ENCODE measurements at regions not wholly inside any gene's neighbourhood (a gene's known extent, or its start where the extent isn't known, plus 50 kb on each side); places are given as distances from the start of the nearest gene placed in this dataset.

DNA sequence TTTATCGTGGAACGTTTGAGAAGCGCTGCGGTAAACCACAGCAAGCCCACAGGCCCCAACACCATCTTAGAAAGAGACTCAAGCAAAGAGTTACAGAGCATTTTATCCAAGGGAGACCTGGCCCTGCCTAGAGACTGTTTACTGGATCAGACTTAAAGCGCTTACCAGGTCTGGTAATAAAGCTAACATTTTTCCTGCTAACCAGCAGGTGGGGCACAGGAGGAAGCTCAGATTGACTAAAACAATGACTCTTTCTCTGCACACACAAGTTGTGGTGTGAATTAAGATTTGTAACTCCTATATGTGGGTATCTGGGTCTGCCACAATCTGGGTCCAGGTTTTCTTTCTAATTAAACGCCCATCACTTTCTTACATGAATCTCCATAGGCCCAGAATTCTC is 136.5 kb upstream of the ETS2 start:
- H3K27me3 ChIP-seq (ENCODE audit: control insufficient read depth, insufficient read depth, low read length): peaks cover 31% of the 10 kb centered on the region

GRCh38 chr21:38670861-38671260 is 134.9 kb upstream of the ETS2 start:
- no peak for DNase-seq (ENCODE audit: low read depth in 2 of 2)
- Histone ChIP-seq H4K20me1 (ENCODE audit: control insufficient read depth, extremely low read depth, insufficient read depth, low read length) (no peaks in the 10 kb centered on the region), H3K36me3 (ENCODE audit: control insufficient read depth, insufficient read depth, low read length) (no peaks in the 10 kb centered on the region), H3K4me2 (ENCODE audit: extremely low read depth, insufficient read depth, low read length) (no peak overlapping the region), H3K9ac (ENCODE audit: insufficient read depth, low read length) (no peak overlapping the region), H3K9me3 (ENCODE audit: control insufficient read depth, insufficient read depth, low read depth, low read length) (no peaks in the 10 kb centered on the region), H3K4me1 (ENCODE audit: control insufficient read depth, extremely low read depth, insufficient read depth, low read length) (no peaks in the 10 kb centered on the region), H3K79me2 (ENCODE audit: control insufficient read depth, insufficient read depth, low read length) (no peaks in the 10 kb centered on the region), H3K4me3 (replicated peaks in 1 of 4; ENCODE audit: control extremely low read depth in 1 of 4, insufficient read depth in 1 of 4, low read depth in 3 of 4, low read length in 4 of 4) (no peak overlapping the region), H2AFZ (ENCODE audit: low read length) (no peak overlapping the region), H3K27ac (ENCODE audit: insufficient read depth, low read length) (no peak overlapping the region), H3K27me3 (ENCODE audit: control insufficient read depth, insufficient read depth, low read length) (peaks cover 27% of the 10 kb centered on the region)
- TF ChIP-seq, protein P1, sequence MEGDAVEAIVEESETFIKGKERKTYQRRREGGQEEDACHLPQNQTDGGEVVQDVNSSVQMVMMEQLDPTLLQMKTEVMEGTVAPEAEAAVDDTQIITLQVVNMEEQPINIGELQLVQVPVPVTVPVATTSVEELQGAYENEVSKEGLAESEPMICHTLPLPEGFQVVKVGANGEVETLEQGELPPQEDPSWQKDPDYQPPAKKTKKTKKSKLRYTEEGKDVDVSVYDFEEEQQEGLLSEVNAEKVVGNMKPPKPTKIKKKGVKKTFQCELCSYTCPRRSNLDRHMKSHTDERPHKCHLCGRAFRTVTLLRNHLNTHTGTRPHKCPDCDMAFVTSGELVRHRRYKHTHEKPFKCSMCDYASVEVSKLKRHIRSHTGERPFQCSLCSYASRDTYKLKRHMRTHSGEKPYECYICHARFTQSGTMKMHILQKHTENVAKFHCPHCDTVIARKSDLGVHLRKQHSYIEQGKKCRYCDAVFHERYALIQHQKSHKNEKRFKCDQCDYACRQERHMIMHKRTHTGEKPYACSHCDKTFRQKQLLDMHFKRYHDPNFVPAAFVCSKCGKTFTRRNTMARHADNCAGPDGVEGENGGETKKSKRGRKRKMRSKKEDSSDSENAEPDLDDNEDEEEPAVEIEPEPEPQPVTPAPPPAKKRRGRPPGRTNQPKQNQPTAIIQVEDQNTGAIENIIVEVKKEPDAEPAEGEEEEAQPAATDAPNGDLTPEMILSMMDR (conservative IDR thresholded peaks at IDR 0.05 in 1 of 2, IDR thresholded peaks at IDR 0.05 in 1 of 2; ENCODE audit: low read depth in 1 of 2, low read length in 2 of 2): no peak
- TF ChIP-seq EZH2 (IDR thresholded peaks at IDR 0.05; ENCODE audit: low read length, missing control alignments): no peak

More for the DNA sequence above, 136.5 kb upstream of the ETS2 start:
- H3K9ac ChIP-seq (ENCODE audit: insufficient read depth, low read length): no peak overlapping the region
- H3K4me2 ChIP-seq (ENCODE audit: extremely low read depth, insufficient read depth, low read length): no peak overlapping the region
- H3K79me2 ChIP-seq (ENCODE audit: control insufficient read depth, insufficient read depth, low read length): no peaks in the 10 kb centered on the region
- no peak overlapping the region for H3K4me3 ChIP-seq (replicated peaks in 1 of 4; ENCODE audit: control extremely low read depth in 1 of 4, insufficient read depth in 1 of 4, low read depth in 3 of 4, low read length in 4 of 4)
- no peaks in the 10 kb centered on the region for H3K9me3 ChIP-seq (ENCODE audit: control insufficient read depth, insufficient read depth, low read depth, low read length)
- TF ChIP-seq, protein P1 (conservative IDR thresholded peaks at IDR 0.05 in 1 of 2, IDR thresholded peaks at IDR 0.05 in 1 of 2; ENCODE audit: low read depth in 1 of 2, low read length in 2 of 2): peak; percentile 43 to 51
- TF ChIP-seq EZH2 (IDR thresholded peaks at IDR 0.05; ENCODE audit: low read length, missing control alignments): no peak
- no peak overlapping the region for H3K27ac ChIP-seq (ENCODE audit: insufficient read depth, low read length)
- no peak overlapping the region for H2AFZ ChIP-seq (ENCODE audit: low read length)
- H3K36me3 ChIP-seq (ENCODE audit: control insufficient read depth, insufficient read depth, low read length): no peaks in the 10 kb centered on the region
- H4K20me1 ChIP-seq (ENCODE audit: control insufficient read depth, extremely low read depth, insufficient read depth, low read length): no peaks in the 10 kb centered on the region
- H3K4me1 ChIP-seq (ENCODE audit: control insufficient read depth, extremely low read depth, insufficient read depth, low read length): no peaks in the 10 kb centered on the region
- peak; percentile 36 to 37 for DNase-seq (ENCODE audit: low read depth in 2 of 2)

- TF ChIP-seq EZH2 (IDR thresholded peaks at IDR 0.05; ENCODE audit: low read length, missing control alignments): no peak
- TF ChIP-seq, protein P1 (conservative IDR thresholded peaks at IDR 0.05 in 1 of 2, IDR thresholded peaks at IDR 0.05 in 1 of 2; ENCODE audit: low read depth in 1 of 2, low read length in 2 of 2): no peak
- no peaks in the 10 kb centered on the region for H3K9me3 ChIP-seq (ENCODE audit: control insufficient read depth, insufficient read depth, low read depth, low read length)
- H4K20me1 ChIP-seq (ENCODE audit: control insufficient read depth, extremely low read depth, insufficient read depth, low read length): no peaks in the 10 kb centered on the region
- H3K4me3 ChIP-seq (replicated peaks in 1 of 4; ENCODE audit: control extremely low read depth in 1 of 4, insufficient read depth in 1 of 4, low read depth in 3 of 4, low read length in 4 of 4): no peak overlapping the region
- H2AFZ ChIP-seq (ENCODE audit: low read length): no peak overlapping the region
- H3K9ac ChIP-seq (ENCODE audit: insufficient read depth, low read length): no peak overlapping the region
- H3K79me2 ChIP-seq (ENCODE audit: control insufficient read depth, insufficient read depth, low read length): no peaks in the 10 kb centered on the region
- H3K27ac ChIP-seq (ENCODE audit: insufficient read depth, low read length): no peak overlapping the region
- H3K27me3 ChIP-seq (ENCODE audit: control insufficient read depth, insufficient read depth, low read length): peaks cover 24% of the 10 kb centered on the region
- no peaks in the 10 kb centered on the region for H3K36me3 ChIP-seq (ENCODE audit: control insufficient read depth, insufficient read depth, low read length)
- no peak overlapping the region for H3K4me2 ChIP-seq (ENCODE audit: extremely low read depth, insufficient read depth, low read length)
- peak; percentile 26 to 49 for DNase-seq (ENCODE audit: low read depth in 2 of 2)
- H3K4me1 ChIP-seq (ENCODE audit: control insufficient read depth, extremely low read depth, insufficient read depth, low read length): no peaks in the 10 kb centered on the region
Observed at GRCh38 chr21:38671773-38672172, 134.0 kb upstream of the ETS2 start.

All from fibroblast of lung (primary cell).